ENCODE measurements at regions not wholly inside any gene's neighbourhood (a gene's known extent, or its start where the extent isn't known, plus 50 kb on each side); places are given as distances from the start of the nearest gene placed in this dataset.

GRCh38 chr22:48088251-48088650 lies 1325.8 kb downstream of the TBC1D22A start:
- Histone ChIP-seq H2AFZ (ENCODE audit: low read length) (no peak overlapping the region), H3K9ac (ENCODE audit: insufficient read depth, low read depth, low read length) (no peak overlapping the region), H3K27me3 (ENCODE audit: control insufficient read depth in 1 of 2, insufficient read depth in 2 of 2, low read length in 2 of 2) (peaks cover 2 to 42% of the 10 kb centered on the region in 2 experiments; a peak in 4 of 5 replicates), H3K36me3 (replicated peaks in 1 of 2; ENCODE audit: control insufficient read depth in 1 of 2, insufficient read depth in 2 of 2, low read length in 2 of 2) (no peaks in the 10 kb centered on the region), H3K79me2 (ENCODE audit: insufficient read depth, low read length) (no peaks in the 10 kb centered on the region), H3K4me2 (ENCODE audit: low read depth, low read length) (no peak overlapping the region), H3K4me3 (replicated peaks in 1 of 3; ENCODE audit: insufficient read depth in 1 of 3, low read depth in 2 of 3, low read length in 3 of 3) (no peak overlapping the region), H3K27ac (ENCODE audit: extremely low read length, insufficient read depth, low read length) (no peak overlapping the region), H3K4me1 (ENCODE audit: insufficient read depth, low read length) (no peaks in the 10 kb centered on the region), H4K20me1 (ENCODE audit: insufficient read depth, low read length) (no peaks in the 10 kb centered on the region), H3K9me3 (ENCODE audit: low read length) (no peaks in the 10 kb centered on the region)
- DNase-seq (ENCODE audit: low spot score) (no peak), FAIRE-seq (no peak), ATAC-seq (no peak)
- 0% methylated on average over 5 of the region's 5 CpGs for WGBS (ENCODE audit: low lambda C conversion rate)
- in situ Hi-C loops (cut with HindIII; ENCODE audit: extremely low pct_ligation_motif_present, low pct_unique_long_range_greater_than_20kb): no loop called here
- POLR2A ChIA-PET: no interaction called here
- no TSS peak for BruUV-seq (replicated peaks)
- intact Hi-C loops (cut with micrococcal nuclease; ENCODE audit: unreplicated experiment): no loop called here
- TF ChIP-seq ZNF44 (CRISPR knock-in tag; IDR thresholded peaks at IDR 0.05) (no peak), GABPA (IDR thresholded peaks at IDR 0.05; ENCODE audit: low read depth, low read length) (no peak), GABPA (CRISPR knock-in tag; IDR thresholded peaks at IDR 0.05; ENCODE audit: low read depth) (no peak), RELA (CRISPR knock-in tag; IDR thresholded peaks at IDR 0.05) (no peak)
- CTCF ChIA-PET (ENCODE audit: low intra/inter-chr PET ratio, low total read pairs): no interaction called here

GRCh38 chr22:48085901-48086645 lies 1323.6 kb downstream of the TBC1D22A start:
- no peaks in the 10 kb centered on the region for H4K20me1 ChIP-seq (ENCODE audit: insufficient read depth, low read length)
- no peak overlapping the region for H3K9ac ChIP-seq (ENCODE audit: insufficient read depth, low read depth, low read length)
- FAIRE-seq (no peak), ATAC-seq (no peak), DNase-seq (ENCODE audit: low spot score) (no peak)
- no peak overlapping the region for H2AFZ ChIP-seq (ENCODE audit: low read length)
- no TSS peak for BruUV-seq (replicated peaks)
- H3K36me3 ChIP-seq (replicated peaks in 1 of 2; ENCODE audit: control insufficient read depth in 1 of 2, insufficient read depth in 2 of 2, low read length in 2 of 2): no peaks in the 10 kb centered on the region
- no peaks in the 10 kb centered on the region for H3K9me3 ChIP-seq (ENCODE audit: low read length)
- TF ChIP-seq MAFF (IDR thresholded peaks at IDR 0.05; ENCODE audit: low read depth, low read length) (peak; percentile 53; the same call in 1 of the 2 replicates), MAFK (conservative IDR thresholded peaks at IDR 0.05 in 1 of 2, IDR thresholded peaks at IDR 0.05 in 1 of 2; ENCODE audit: low read length in 2 of 2) (peak; percentile 58 to 81; a peak in 2 of 4 replicates), CENPT (CRISPR knock-in tag; IDR thresholded peaks at IDR 0.05; ENCODE audit: low read depth) (no peak)
- no peaks in the 10 kb centered on the region for H3K79me2 ChIP-seq (ENCODE audit: insufficient read depth, low read length)
- H3K27me3 ChIP-seq (ENCODE audit: control insufficient read depth in 1 of 2, insufficient read depth in 2 of 2, low read length in 2 of 2): peaks cover 2 to 41% of the 10 kb centered on the region in 2 experiments; a peak in 4 of 5 replicates
- intact Hi-C loops (cut with micrococcal nuclease; ENCODE audit: unreplicated experiment) (no loop called here), in situ Hi-C loops (cut with HindIII; ENCODE audit: extremely low pct_ligation_motif_present, low pct_unique_long_range_greater_than_20kb) (no loop called here)
- H3K4me2 ChIP-seq (ENCODE audit: low read depth, low read length): no peak overlapping the region
- CTCF ChIA-PET (ENCODE audit: low intra/inter-chr PET ratio, low total read pairs): no interaction called here
- POLR2A ChIA-PET: no interaction called here
- H3K4me1 ChIP-seq (ENCODE audit: insufficient read depth, low read length): no peaks in the 10 kb centered on the region
- 29% methylated on average over 8 of the region's 8 CpGs for WGBS (ENCODE audit: low lambda C conversion rate)
- no peak overlapping the region for H3K4me3 ChIP-seq (replicated peaks in 1 of 3; ENCODE audit: insufficient read depth in 1 of 3, low read depth in 2 of 3, low read length in 3 of 3)
- no peak overlapping the region for H3K27ac ChIP-seq (ENCODE audit: extremely low read length, insufficient read depth, low read length)

Measured in HepG2 (cell line).